ENCODE measurements at regions not wholly inside any gene's neighbourhood (a gene's known extent, or its start where the extent isn't known, plus 50 kb on each side); places are given as distances from the start of the nearest gene placed in this dataset.

- no peak for DNase-seq (ENCODE audit: low spot score)
- in situ Hi-C loops (cut with MboI; ENCODE audit: low sequenced_read_pairs, unreplicated experiment), result no loop called here
- TF ChIP-seq CTCF (IDR thresholded peaks at IDR 0.05; ENCODE audit: borderline replicate concordance, control extremely low read depth, extremely low read depth, insufficient read depth, missing control alignments), result no peak
Observed at GRCh38 chr14:29273513-29273912, 506.9 kb downstream of the FOXG1 start.

- TF ChIP-seq CTCF (IDR thresholded peaks at IDR 0.05; ENCODE audit: borderline replicate concordance, control extremely low read depth, extremely low read depth, insufficient read depth, missing control alignments), result no peak
- no peak for DNase-seq (ENCODE audit: low spot score)
- in situ Hi-C loops (cut with MboI; ENCODE audit: low sequenced_read_pairs, unreplicated experiment), result no loop called here
Observed at GRCh38 chr14:29274890-29275596, 508.5 kb downstream of the FOXG1 start.

- TF ChIP-seq CTCF (IDR thresholded peaks at IDR 0.05; ENCODE audit: borderline replicate concordance, control extremely low read depth, extremely low read depth, insufficient read depth, missing control alignments), result no peak
- DNase-seq (ENCODE audit: low spot score), result no peak
- in situ Hi-C loops (cut with MboI; ENCODE audit: low sequenced_read_pairs, unreplicated experiment), result no loop called here
Observed at GRCh38 chr14:29278301-29279263, 512.0 kb downstream of the FOXG1 start.

- no peak for DNase-seq (ENCODE audit: low spot score)
- in situ Hi-C loops (cut with MboI; ENCODE audit: low sequenced_read_pairs, unreplicated experiment), result no loop called here
- TF ChIP-seq CTCF (IDR thresholded peaks at IDR 0.05; ENCODE audit: borderline replicate concordance, control extremely low read depth, extremely low read depth, insufficient read depth, missing control alignments), result no peak
Observed at GRCh38 chr14:29282169-29282568, 515.6 kb downstream of the FOXG1 start.

- TF ChIP-seq CTCF (IDR thresholded peaks at IDR 0.05; ENCODE audit: borderline replicate concordance, control extremely low read depth, extremely low read depth, insufficient read depth, missing control alignments), result no peak
- no peak for DNase-seq (ENCODE audit: low spot score)
- in situ Hi-C loops (cut with MboI; ENCODE audit: low sequenced_read_pairs, unreplicated experiment), result no loop called here
Observed at GRCh38 chr14:29290441-29290840, 523.9 kb downstream of the FOXG1 start.

- in situ Hi-C loops (cut with MboI; ENCODE audit: low sequenced_read_pairs, unreplicated experiment), result no loop called here
- no peak for TF ChIP-seq CTCF (IDR thresholded peaks at IDR 0.05; ENCODE audit: borderline replicate concordance, control extremely low read depth, extremely low read depth, insufficient read depth, missing control alignments)
- DNase-seq (ENCODE audit: low spot score), result no peak
Observed at GRCh38 chr14:29299372-29299771, 532.8 kb downstream of the FOXG1 start.

Data from GM13976 (cell line).